Naive B cell (primary cell): ENCODE measurements at regions not wholly inside any gene's neighbourhood (a gene's known extent, or its start where the extent isn't known, plus 50 kb on each side); places are given as distances from the start of the nearest gene placed in this dataset.

ENCODE experiments used
- ATAC-seq, 2 donors: fragments of 150-1000 bp; cut with Tn5 transposase; 2 replicates each; pipeline ENCODE4 v1.10.0; 2021; ENCODE audit warnings: low read depth in 2 of 2, mild to moderate bottlenecking in 2 of 2, moderate library complexity in 2 of 2
- DNase-seq: peaks from one replicate; pipeline ENCODE4 v3.0.0; 2022
- H3K27ac Mint-ChIP-seq, 6 donors: one replicate each; pipeline ENCODE4 v1.8.0; 2020 to 2022; ENCODE audit warnings: mild to moderate bottlenecking in 6 of 6, mixed read lengths in 6 of 6, moderate library complexity in 5 of 6, inconsistent platforms in 2 of 6
- H3K27me3 Mint-ChIP-seq, 3 donors: one replicate each; pipeline ENCODE4 v1.8.0; 2021 to 2022; ENCODE audit warnings: mixed read lengths in 3 of 3, mild to moderate bottlenecking in 1 of 3
- H3K36me3 Mint-ChIP-seq, 2 donors: one replicate each; pipeline ENCODE4 v1.8.0; 2020 to 2022; ENCODE audit warnings: mixed read lengths in 2 of 2, inconsistent platforms in 1 of 2, mild to moderate bottlenecking in 1 of 2
- H3K4me1 Mint-ChIP-seq, 3 donors: one replicate each; pipeline ENCODE4 v1.8.0; 2020 to 2022; ENCODE audit warnings: mixed read lengths in 3 of 3, inconsistent platforms in 1 of 3, mild to moderate bottlenecking in 1 of 3, moderate library complexity in 1 of 3
- H3K4me3 Mint-ChIP-seq, 8 donors: one replicate each; pipeline ENCODE4 v1.8.0; 2020 to 2022; ENCODE audit warnings: mild to moderate bottlenecking in 8 of 8, mixed read lengths in 8 of 8, moderate library complexity in 8 of 8, inconsistent platforms in 2 of 8
- H3K9me3 Mint-ChIP-seq, 7 donors: one replicate each; pipeline ENCODE4 v1.8.0; 2020 to 2022; ENCODE audit warnings: mixed read lengths in 7 of 7, mild to moderate bottlenecking in 5 of 7, inconsistent platforms in 2 of 7, moderate library complexity in 1 of 7

DNA sequence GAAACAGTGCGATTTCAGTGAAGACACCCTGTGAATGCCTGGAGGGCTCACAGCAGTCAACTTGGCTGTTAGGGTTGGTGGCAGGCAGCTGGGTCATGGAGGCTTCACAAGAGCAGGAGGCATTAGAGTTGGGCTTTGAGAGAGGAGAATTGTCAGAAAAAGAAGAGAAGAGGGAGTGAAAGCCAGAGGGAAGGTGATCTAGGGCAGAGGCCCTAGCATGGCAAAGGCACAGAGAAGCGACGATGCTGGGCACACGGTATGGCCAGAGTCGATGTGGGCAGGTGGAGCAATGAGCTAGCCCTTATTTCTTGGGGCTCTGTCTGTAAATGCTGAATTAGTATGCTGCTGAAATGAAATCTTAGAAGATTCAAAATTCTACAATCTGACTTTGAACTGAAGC lies 52.6 kb upstream of the OLFM4 start:
- Mint-ChIP-seq H3K4me1 (no peaks in the 10 kb centered on the region), H3K36me3 (no peaks in the 10 kb centered on the region), H3K9me3 (peaks cover 0 to 2% (median 0%) of the 10 kb centered on the region in 7 donors), H3K27me3 (peaks cover 12 to 17% (median 12%) of the 10 kb centered on the region in 3 donors), H3K27ac (no peak overlapping the region), H3K4me3 (no peak overlapping the region)
- ATAC-seq: no peak
- DNase-seq: no peak

DNA sequence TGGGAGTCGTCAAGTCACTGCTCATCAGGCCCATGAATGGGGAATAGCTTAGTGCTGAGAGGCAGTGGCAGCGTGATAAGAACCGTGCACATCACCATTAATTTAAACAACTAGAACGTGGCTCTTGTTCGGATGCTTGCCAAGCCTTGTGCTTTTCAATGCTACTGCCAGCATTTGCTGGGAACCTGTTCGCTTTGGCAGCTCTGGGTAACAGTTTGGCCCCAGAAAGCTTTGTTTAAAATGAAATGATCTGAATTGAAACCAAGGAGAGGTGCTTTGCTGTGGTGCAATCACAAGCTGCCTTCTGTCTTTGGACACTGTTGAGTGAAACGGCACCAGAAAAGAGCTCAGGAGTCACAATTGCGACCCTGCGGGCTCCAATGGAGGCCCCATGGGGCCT lies 53.5 kb upstream of the OLFM4 start:
- DNase-seq (no peak), ATAC-seq (no peak)
- H3K9me3 Mint-ChIP-seq: peaks cover 0 to 2% (median 0%) of the 10 kb centered on the region in 7 donors
- H3K36me3 Mint-ChIP-seq: no peaks in the 10 kb centered on the region
- peaks cover 12 to 17% (median 12%) of the 10 kb centered on the region in 3 donors for H3K27me3 Mint-ChIP-seq
- H3K4me1 Mint-ChIP-seq: no peaks in the 10 kb centered on the region
- no peak overlapping the region for H3K4me3 Mint-ChIP-seq
- H3K27ac Mint-ChIP-seq: peak overlapping the region in 1 of 6 donors; percentile 12

DNA sequence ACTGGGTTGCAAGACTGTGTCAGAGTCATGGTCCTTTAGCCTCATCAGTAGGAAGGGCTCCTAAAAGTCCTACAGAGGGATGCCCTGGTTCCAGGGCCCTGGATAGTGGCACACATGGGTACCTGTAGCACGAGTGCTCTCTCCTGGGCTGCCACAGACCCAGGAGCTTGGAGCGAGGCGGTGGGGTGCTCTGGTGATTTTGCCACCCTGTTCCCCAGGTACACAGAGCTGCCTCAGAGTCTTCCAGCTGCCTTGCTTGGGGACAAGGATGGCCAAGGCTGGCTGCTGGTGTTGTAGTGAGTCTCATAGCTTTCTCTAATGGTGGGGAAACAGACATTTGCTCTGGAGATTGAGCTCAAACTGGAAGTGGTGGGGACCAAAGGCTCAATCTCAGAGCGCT lies 53.9 kb upstream of the OLFM4 start:
- H3K27ac Mint-ChIP-seq: no peak overlapping the region

DNA sequence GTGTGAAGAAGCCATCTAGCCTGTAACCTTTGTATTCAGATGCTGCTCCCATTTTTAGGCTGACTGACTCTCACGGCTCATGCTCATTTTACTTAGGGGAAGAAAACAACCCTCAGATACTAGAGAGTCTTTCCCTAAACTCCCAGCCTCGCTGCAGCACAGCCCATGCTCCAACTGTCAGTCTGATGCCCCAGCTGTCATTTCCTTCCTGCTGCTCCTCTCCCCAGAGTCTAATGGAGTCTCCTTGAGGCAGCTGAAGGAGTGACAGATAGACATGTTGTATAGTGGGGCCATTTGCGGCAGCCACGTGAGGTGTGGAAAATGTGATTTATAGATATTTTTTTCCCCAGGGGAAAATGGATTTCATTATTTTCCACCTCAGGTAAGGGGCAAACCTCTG lies 59.2 kb upstream of the OLFM4 start:
- Mint-ChIP-seq H3K4me3 (no peak overlapping the region), H3K27me3 (peaks cover 8 to 18% (median 12%) of the 10 kb centered on the region in 3 donors), H3K9me3 (no peaks in the 10 kb centered on the region), H3K36me3 (no peaks in the 10 kb centered on the region), H3K27ac (no peak overlapping the region), H3K4me1 (no peaks in the 10 kb centered on the region)
- no peak for ATAC-seq
- DNase-seq: no peak

More for the DNA sequence above, 53.9 kb upstream of the OLFM4 start:
- ATAC-seq: no peak
- no peak for DNase-seq
- H3K36me3 Mint-ChIP-seq: no peaks in the 10 kb centered on the region
- no peaks in the 10 kb centered on the region for H3K4me1 Mint-ChIP-seq
- H3K27me3 Mint-ChIP-seq: peaks cover 12 to 17% (median 12%) of the 10 kb centered on the region in 3 donors
- H3K4me3 Mint-ChIP-seq: no peak overlapping the region
- H3K9me3 Mint-ChIP-seq: no peaks in the 10 kb centered on the region

DNA sequence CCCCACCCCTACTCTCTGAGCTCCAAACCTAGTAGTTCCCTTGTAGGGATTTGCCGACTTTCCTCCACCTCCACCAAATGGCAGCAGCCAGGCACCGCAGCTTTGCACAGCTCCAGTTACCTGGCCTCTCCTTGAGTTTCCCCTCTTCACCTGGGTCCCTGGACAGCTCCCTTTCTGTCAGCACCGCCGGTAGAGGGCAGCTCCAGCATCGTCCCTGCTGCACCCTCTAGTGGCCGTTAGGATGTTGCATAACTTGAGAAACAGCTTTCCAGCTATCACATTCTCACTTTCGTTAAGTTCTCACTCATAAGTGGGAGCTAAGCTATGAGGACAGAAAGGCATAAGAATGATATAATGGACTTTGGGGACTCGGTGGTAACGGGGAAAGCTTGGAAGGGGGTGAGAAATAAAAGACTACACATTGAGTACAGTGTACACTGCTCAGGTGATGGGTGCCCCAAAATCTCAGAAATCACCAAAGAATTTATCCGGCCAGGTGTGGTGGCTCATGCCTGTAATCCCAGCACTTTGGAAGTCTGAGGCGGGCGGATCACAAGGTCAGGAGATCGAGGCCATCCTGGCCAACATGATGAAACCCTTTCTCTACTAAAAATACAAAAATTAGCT lies 60.4 kb upstream of the OLFM4 start:
- H3K4me1 Mint-ChIP-seq: no peaks in the 10 kb centered on the region
- no peaks in the 10 kb centered on the region for H3K9me3 Mint-ChIP-seq
- DNase-seq (peak; percentile 25), ATAC-seq (peak; percentile 59 to 69)
- H3K36me3 Mint-ChIP-seq: no peaks in the 10 kb centered on the region
- no peak overlapping the region for H3K4me3 Mint-ChIP-seq
- H3K27ac Mint-ChIP-seq: no peak overlapping the region
- H3K27me3 Mint-ChIP-seq: peaks cover 8 to 12% (median 12%) of the 10 kb centered on the region in 3 donors

DNA sequence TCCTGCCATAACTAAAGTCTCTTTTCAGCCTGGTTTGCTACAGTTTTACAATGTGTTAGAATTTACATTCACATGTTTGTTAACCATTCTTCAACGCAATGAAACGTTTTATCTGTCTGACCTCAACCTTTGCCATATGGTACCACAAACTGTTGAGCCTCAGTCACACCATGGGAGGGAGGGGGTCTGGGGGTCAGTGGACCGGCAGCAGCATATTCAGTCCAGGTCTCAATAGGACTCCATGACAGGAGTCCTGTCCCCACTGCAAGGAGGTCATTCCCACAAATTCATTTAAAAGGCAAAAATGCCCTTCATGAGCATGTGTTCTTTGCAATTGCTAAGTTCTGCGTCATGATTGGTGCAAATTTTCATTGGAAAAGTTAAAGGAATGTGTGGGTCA lies 66.6 kb upstream of the OLFM4 start:
- DNase-seq: no peak
- no peak for ATAC-seq
- H3K27ac Mint-ChIP-seq: no peak overlapping the region
- H3K4me1 Mint-ChIP-seq: no peaks in the 10 kb centered on the region
- H3K9me3 Mint-ChIP-seq: no peaks in the 10 kb centered on the region
- H3K36me3 Mint-ChIP-seq: no peaks in the 10 kb centered on the region
- peaks cover 0 to 4% (median 0%) of the 10 kb centered on the region in 3 donors for H3K27me3 Mint-ChIP-seq
- no peak overlapping the region for H3K4me3 Mint-ChIP-seq

DNA sequence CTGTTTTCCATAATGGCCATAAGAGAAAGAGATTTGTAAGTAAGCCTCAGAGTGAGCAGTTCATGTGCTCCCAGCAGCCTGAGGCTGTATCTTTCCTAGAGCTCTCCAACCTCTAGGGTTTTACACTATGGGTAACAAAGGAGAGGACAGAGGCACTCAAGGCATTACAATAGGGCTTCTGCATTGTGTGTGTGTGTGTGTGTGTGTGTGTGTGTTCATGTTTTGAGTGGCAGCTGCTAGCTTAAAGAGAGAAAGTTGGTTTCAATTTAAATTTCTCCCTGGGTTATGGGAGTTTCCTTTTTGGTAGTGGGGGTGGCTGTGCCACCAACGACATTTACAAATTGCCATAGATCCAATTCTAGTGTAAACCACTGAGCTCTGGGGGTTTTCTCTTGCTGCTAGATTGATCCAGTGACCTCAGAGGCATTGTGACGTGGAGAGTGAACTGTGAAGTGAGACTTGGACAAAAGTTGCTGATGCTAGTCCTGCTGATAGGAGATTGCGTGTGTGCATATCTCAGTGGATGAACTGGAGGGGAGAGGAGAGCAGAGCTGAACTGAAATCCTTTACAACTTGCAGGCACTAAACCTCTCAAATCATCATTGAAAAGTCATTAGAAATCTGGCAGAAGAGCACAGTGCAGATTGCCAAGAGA lies 67.2 kb upstream of the OLFM4 start:
- H3K27ac Mint-ChIP-seq: no peak overlapping the region

DNA sequence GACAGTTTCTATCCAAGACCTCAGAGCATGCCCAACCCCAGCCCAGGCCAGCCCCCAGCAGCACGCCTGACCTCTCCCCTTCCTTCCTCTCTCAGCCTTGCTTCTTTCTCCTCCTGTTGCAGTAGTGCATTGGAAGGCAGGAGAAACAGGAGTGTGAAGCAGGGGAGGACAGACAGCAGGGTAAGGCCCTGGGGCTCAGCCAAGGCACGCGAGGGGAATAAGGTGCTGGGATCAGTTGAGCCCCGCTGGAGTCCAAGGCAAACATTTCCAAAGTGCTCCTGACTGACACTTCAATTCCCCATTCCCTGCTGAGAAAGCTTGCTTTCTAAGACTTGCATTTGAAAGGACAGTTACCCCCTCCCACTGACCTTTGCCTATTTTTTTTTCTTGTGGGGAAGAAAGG lies 73.1 kb upstream of the OLFM4 start:
- Mint-ChIP-seq H3K9me3 (peaks cover 0 to 6% (median 0%) of the 10 kb centered on the region in 7 donors), H3K4me3 (no peak overlapping the region), H3K36me3 (no peaks in the 10 kb centered on the region), H3K27me3 (no peaks in the 10 kb centered on the region), H3K4me1 (no peaks in the 10 kb centered on the region), H3K27ac (no peak overlapping the region)
- ATAC-seq (no peak), DNase-seq (no peak)

More for the DNA sequence above, 67.2 kb upstream of the OLFM4 start:
- no peak for DNase-seq
- peaks cover 0 to 4% (median 0%) of the 10 kb centered on the region in 3 donors for H3K27me3 Mint-ChIP-seq
- ATAC-seq: no peak
- H3K9me3 Mint-ChIP-seq: no peaks in the 10 kb centered on the region
- no peak overlapping the region for H3K4me3 Mint-ChIP-seq
- H3K36me3 Mint-ChIP-seq: no peaks in the 10 kb centered on the region
- no peaks in the 10 kb centered on the region for H3K4me1 Mint-ChIP-seq

DNA sequence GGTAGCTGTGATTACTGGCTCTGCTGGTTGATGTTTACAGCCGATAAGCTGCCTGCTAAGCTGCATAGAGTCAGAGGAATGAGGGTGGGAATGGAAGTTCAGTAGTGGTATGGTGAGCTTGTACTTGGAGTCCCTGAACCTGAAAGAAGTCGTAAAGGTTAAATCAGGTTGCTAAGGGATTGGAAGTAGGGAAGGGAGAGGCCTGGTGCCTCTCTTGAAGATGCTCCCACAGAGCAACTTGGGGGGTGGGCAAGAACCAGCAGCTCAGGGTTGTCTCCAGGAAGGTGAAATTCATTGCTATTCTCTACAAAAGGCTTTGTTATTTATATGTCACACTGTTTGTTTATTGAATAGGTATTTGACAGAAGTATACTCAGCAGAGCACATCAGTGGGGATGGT lies 73.8 kb upstream of the OLFM4 start:
- ATAC-seq: no peak
- no peak overlapping the region for H3K27ac Mint-ChIP-seq
- no peak for DNase-seq
- no peaks in the 10 kb centered on the region for H3K27me3 Mint-ChIP-seq
- no peaks in the 10 kb centered on the region for H3K36me3 Mint-ChIP-seq
- H3K9me3 Mint-ChIP-seq: peaks cover 0 to 6% (median 0%) of the 10 kb centered on the region in 7 donors
- no peak overlapping the region for H3K4me3 Mint-ChIP-seq
- H3K4me1 Mint-ChIP-seq: no peaks in the 10 kb centered on the region

DNA sequence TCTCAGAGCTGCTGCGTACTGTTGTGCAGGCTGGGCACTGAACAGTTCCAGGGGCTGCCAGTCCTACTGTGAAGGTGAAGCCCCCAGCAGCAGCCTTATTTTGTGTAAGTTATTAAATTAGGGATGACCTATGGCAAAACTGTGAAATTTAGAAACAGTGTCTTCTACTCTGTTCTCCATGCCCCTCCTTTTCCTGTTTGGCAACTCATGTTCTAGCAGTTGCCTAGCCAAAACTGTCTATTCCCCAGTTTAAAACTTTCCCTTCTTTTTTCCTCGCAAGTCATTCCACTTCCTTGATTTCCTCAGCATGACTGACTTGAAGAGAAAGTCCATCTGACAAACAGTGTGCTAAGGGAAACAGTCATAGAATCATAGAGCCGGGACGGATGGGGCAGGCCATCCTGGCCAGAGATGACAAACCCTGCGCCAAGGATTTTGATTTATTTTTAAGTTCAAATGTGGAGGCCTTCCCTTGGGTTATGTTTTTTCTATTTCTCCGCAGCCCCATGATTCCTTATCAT lies 78.1 kb upstream of the OLFM4 start:
- no peak for DNase-seq
- Mint-ChIP-seq H3K9me3 (peaks cover 0 to 8% (median 3%) of the 10 kb centered on the region in 7 donors), H3K27me3 (peaks cover under 1 to 10% (median under 1%) of the 10 kb centered on the region in 3 donors), H3K4me1 (no peaks in the 10 kb centered on the region), H3K36me3 (no peaks in the 10 kb centered on the region), H3K27ac (no peak overlapping the region), H3K4me3 (no peak overlapping the region)
- ATAC-seq: no peak

DNA sequence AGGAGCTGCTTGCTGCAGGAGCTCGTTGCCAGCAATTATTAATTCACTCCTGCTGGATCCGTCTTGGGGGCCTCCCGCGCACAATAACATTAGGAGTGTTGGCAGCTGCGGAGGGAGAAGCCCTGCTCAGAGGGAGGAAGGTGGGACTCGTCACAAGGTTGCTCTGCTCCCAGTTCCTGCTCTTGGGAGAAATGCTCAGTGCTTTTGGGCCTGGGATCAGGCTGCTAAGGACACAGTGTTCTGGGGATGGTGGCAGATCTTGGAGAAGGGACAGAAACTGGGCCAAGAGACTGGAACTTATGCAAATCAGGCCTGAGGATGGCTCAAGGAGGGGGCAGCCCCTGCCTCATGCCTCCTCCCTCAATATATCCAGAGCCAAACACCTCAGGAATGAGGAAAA lies 78.9 kb upstream of the OLFM4 start:
- Mint-ChIP-seq H3K9me3 (peaks cover 0 to 10% (median 5%) of the 10 kb centered on the region in 7 donors), H3K36me3 (no peaks in the 10 kb centered on the region), H3K27me3 (peaks cover 5 to 15% (median 8%) of the 10 kb centered on the region in 3 donors), H3K4me1 (no peaks in the 10 kb centered on the region), H3K4me3 (no peak overlapping the region), H3K27ac (no peak overlapping the region)
- ATAC-seq (no peak), DNase-seq (no peak)

DNA sequence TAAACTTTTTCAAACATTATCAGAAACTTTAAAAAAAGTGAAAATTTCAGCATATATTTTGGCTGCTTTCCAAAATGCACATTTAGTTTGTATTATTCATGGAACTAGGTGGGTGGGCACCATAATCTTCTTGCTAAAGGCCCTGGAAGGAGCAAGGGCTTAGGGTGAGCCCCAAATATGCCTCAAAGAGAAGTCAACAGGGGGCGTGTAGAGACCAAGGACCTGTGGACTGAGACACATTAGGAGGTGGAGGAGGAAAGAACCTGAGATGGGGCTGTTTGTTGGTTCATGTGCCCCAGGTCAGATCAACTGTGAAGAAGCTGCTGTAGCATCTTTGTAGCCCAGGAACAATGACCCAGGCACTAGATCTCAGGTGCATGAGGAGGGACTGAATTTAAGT lies 79.6 kb upstream of the OLFM4 start:
- no peak overlapping the region for H3K4me3 Mint-ChIP-seq
- H3K4me1 Mint-ChIP-seq: no peaks in the 10 kb centered on the region
- H3K36me3 Mint-ChIP-seq: no peaks in the 10 kb centered on the region
- H3K9me3 Mint-ChIP-seq: peaks cover 0 to 11% (median 5%) of the 10 kb centered on the region in 7 donors
- peaks cover 6 to 16% (median 10%) of the 10 kb centered on the region in 3 donors for H3K27me3 Mint-ChIP-seq
- H3K27ac Mint-ChIP-seq: no peak overlapping the region
- ATAC-seq: no peak
- DNase-seq: no peak

DNA sequence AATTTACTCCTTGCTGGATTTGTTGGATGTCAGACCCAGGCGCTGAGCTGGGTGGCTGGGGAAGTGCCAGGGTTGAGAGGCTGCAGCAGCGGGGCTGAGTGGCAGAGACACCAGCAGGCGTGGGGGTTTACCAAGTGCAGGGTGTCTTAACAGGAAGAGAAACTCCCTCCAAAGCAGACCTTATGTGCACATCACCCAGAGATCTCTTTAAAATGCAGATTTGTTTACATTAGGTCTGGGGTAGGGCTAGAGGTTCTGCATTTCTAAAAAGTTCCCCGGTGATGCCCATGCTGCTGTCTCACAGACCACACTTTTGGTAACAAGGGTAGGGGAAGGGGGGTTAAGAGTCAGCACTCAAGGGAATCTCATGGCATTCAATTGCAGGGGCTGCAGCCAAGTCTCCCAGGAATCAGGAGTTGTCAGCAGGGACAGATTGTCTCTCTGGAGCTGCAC lies 80.7 kb upstream of the OLFM4 start:
- Mint-ChIP-seq H3K4me1 (no peaks in the 10 kb centered on the region), H3K36me3 (no peaks in the 10 kb centered on the region), H3K27me3 (peaks cover 9 to 16% (median 10%) of the 10 kb centered on the region in 3 donors), H3K27ac (peak overlapping the region in 1 of 6 donors; percentile 34), H3K4me3 (no peak overlapping the region), H3K9me3 (peaks cover 0 to 11% (median 3%) of the 10 kb centered on the region in 7 donors)
- ATAC-seq (peak; percentile 44 to 66), DNase-seq (no peak)

DNA sequence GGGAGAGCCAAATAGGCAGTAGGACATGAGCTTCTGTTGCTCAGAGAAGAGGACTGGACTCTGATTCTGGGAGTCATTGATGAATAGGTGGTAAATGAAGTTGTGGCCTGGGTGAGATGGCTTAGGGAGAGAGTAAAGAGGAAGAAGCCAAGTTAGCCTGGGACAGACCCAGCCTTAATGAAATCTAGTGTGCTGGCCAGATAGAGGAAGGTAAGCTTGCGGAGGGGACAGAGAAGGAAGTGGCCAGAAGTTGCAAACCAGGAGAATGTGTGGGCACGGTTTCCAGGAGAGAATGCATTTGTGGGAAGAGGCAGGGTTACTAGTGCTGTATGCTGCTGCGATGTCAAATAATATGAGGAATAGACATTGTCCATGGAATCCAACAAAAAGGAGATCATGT lies 83.3 kb upstream of the OLFM4 start:
- no peak overlapping the region for H3K4me3 Mint-ChIP-seq
- DNase-seq: no peak

More for the DNA sequence above, 83.3 kb upstream of the OLFM4 start:
- Mint-ChIP-seq H3K27ac (no peak overlapping the region), H3K27me3 (peaks cover 9 to 16% (median 10%) of the 10 kb centered on the region in 3 donors), H3K4me1 (no peaks in the 10 kb centered on the region), H3K9me3 (peaks cover 0 to 13% (median 3%) of the 10 kb centered on the region in 7 donors), H3K36me3 (no peaks in the 10 kb centered on the region)
- ATAC-seq: no peak
